HG03066 (cell line): ENCODE measurements at regions not wholly inside any gene's neighbourhood (a gene's known extent, or its start where the extent isn't known, plus 50 kb on each side); places are given as distances from the start of the nearest gene placed in this dataset.
A peak's percentile ranks its signal among the peaks of the same experiment; 100 is the strongest.

Experiments used
- ATAC-seq: cut with Tn5 transposase; IDR thresholded peaks from one replicate; pipeline ENCODE4 v1.9.1; 2021; ENCODE audit warnings: low read depth; ENCODE audit not compliant: unreplicated experiment

GRCh38 chr2:222064286-222064685 lies 234.5 kb downstream of the PAX3 start:
- no peak for ATAC-seq

- ATAC-seq: no peak
Observed at GRCh38 chr2:222058819-222059445, 239.9 kb downstream of the PAX3 start.

GRCh38 chr2:222057347-222058073 lies 241.3 kb downstream of the PAX3 start:
- peak; percentile 60 for ATAC-seq

- ATAC-seq: no peak
Observed at GRCh38 chr2:222055328-222055727, 243.5 kb downstream of the PAX3 start.

GRCh38 chr2:222054813-222055212 lies 244.0 kb downstream of the PAX3 start:
- no peak for ATAC-seq

- no peak for ATAC-seq
Observed at GRCh38 chr2:222052934-222053367, 245.8 kb downstream of the PAX3 start.

GRCh38 chr2:222050981-222051380 lies 247.8 kb downstream of the PAX3 start:
- ATAC-seq: no peak

- no peak for ATAC-seq
Observed at GRCh38 chr2:222049946-222050345, 248.9 kb downstream of the PAX3 start.

- no peak for ATAC-seq
Observed at GRCh38 chr2:222043897-222044296, 254.9 kb downstream of the PAX3 start.

- no peak for ATAC-seq
Observed at GRCh38 chr2:222042666-222043065, 256.1 kb downstream of the PAX3 start.

GRCh38 chr2:222040333-222040732 lies 258.5 kb downstream of the PAX3 start:
- ATAC-seq: no peak

GRCh38 chr2:222039821-222040220 lies 259.0 kb downstream of the PAX3 start:
- no peak for ATAC-seq

GRCh38 chr2:222038067-222038802 lies 260.6 kb downstream of the PAX3 start:
- ATAC-seq: no peak

GRCh38 chr2:222037211-222037610 lies 261.6 kb downstream of the PAX3 start:
- ATAC-seq: no peak

- ATAC-seq: no peak
Observed at GRCh38 chr2:222034058-222034457, 264.7 kb downstream of the PAX3 start.

- ATAC-seq: no peak
Observed at GRCh38 chr2:222033541-222033940, 265.3 kb downstream of the PAX3 start.

- no peak for ATAC-seq
Observed at GRCh38 chr2:222025881-222026271, 272.9 kb downstream of the PAX3 start.

GRCh38 chr2:222024932-222025880 lies 273.6 kb downstream of the PAX3 start:
- peak; percentile 53 for ATAC-seq

- ATAC-seq: no peak
Observed at GRCh38 chr2:222017252-222017850, 281.4 kb downstream of the PAX3 start.

- ATAC-seq: no peak
Observed at GRCh38 chr2:222013889-222014288, 284.9 kb downstream of the PAX3 start.
